Stimulated activated naive CD4-positive, alpha-beta T cell (primary cell): ENCODE measurements at regions not wholly inside any gene's neighbourhood (a gene's known extent, or its start where the extent isn't known, plus 50 kb on each side); places are given as distances from the start of the nearest gene placed in this dataset.
"Not testable (repeated sequence)": the region's sequence is repeated elsewhere in the genome, so short reads cannot be mapped to it uniquely, and the experiment has no call there.

ENCODE experiments used
- DNase-seq, 6 experiments: peaks; one replicate each; lab custom pipeline; 2025; lab: John Stamatoyannopoulos, UW

GRCh38 chr14:44616204-44616603 is 109.1 kb upstream of the FSCB start:
- no peak for DNase-seq

- no peak for DNase-seq
These were observed 106.1 kb upstream of the FSCB start for GRCh38 chr14:44613061-44613712.

GRCh38 chr14:44612002-44612401 is 104.9 kb upstream of the FSCB start:
- no peak for DNase-seq

- no peak for DNase-seq
These were observed 102.9 kb upstream of the FSCB start for GRCh38 chr14:44609876-44610510.

GRCh38 chr14:44609201-44609600 is 102.1 kb upstream of the FSCB start:
- DNase-seq: no peak

- no peak for DNase-seq
These were observed 100.6 kb upstream of the FSCB start for GRCh38 chr14:44607701-44608100.

GRCh38 chr14:44606576-44606975 is 99.5 kb upstream of the FSCB start:
- DNase-seq: no peak

GRCh38 chr14:44601266-44601665 is 94.2 kb upstream of the FSCB start:
- not testable (repeated sequence) for DNase-seq

- no peak for DNase-seq
These were observed 82.1 kb upstream of the FSCB start for GRCh38 chr14:44589180-44589579.

- no peak for DNase-seq
These were observed 79.8 kb upstream of the FSCB start for GRCh38 chr14:44586910-44587309.

GRCh38 chr14:44576356-44576755 is 69.3 kb upstream of the FSCB start:
- DNase-seq: no peak

GRCh38 chr14:44567997-44568396 is 60.9 kb upstream of the FSCB start:
- DNase-seq: no peak

- no peak for DNase-seq
These were observed 58.9 kb upstream of the FSCB start for GRCh38 chr14:44565968-44566367.

GRCh38 chr14:44564908-44565307 is 57.8 kb upstream of the FSCB start:
- no peak for DNase-seq
